GM21825 (cell line): ENCODE measurements at regions not wholly inside any gene's neighbourhood (a gene's known extent, or its start where the extent isn't known, plus 50 kb on each side); places are given as distances from the start of the nearest gene placed in this dataset.
"Not testable (repeated sequence)": the region's sequence is repeated elsewhere in the genome, so short reads cannot be mapped to it uniquely, and the experiment has no call there.

Source experiments
- ATAC-seq: cut with Tn5 transposase; IDR thresholded peaks from one replicate; pipeline ENCODE4 v1.9.1; 2021; ENCODE audit warnings: mild to moderate bottlenecking, moderate library complexity; ENCODE audit not compliant: unreplicated experiment

DNA sequence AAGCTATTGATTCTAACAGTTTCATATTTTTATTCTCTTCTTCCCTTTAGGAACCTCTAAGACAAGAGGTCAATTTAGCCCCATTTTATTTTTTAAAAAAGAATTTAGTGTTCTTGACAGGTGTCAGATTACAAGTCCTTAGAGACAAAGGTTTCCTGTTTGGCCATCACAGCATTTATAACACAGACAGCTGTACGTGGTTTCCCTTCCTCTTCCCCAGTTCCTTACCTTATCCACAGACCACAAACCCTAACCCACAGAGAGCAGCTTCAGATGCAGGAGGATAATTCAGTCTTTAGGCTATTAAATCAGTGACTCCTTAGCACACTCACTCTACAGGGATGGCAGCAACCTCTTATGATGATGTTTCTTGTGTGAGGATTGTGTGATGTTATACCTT is 1210.1 kb downstream of the DIAPH3 start:
- peak; percentile 93 for ATAC-seq

- ATAC-seq: no peak
Measured at GRCh38 chr13:58955546-58956385, 1208.0 kb downstream of the DIAPH3 start.

- ATAC-seq: not testable (repeated sequence)
Measured at GRCh38 chr13:58958097-58958496, 1205.6 kb downstream of the DIAPH3 start.

DNA sequence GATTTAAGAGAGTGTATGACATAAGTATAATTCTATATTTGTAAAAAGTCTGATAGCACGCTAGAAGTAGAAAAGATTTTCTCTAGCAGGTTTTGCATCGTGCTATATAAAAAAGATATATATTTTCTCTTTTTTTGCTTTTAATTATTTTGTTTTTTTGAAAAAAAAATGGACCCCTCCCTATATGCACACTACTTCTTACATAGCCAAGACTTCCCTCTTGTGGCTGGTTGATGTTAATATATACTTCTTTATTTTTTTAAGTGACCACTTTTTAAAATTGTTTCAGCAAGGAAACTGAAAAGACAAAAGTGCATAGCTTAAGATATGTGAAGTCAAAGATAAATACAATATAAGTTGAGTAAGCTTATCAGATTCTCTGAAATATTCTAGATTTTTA is 1202.8 kb downstream of the DIAPH3 start:
- ATAC-seq: no peak

DNA sequence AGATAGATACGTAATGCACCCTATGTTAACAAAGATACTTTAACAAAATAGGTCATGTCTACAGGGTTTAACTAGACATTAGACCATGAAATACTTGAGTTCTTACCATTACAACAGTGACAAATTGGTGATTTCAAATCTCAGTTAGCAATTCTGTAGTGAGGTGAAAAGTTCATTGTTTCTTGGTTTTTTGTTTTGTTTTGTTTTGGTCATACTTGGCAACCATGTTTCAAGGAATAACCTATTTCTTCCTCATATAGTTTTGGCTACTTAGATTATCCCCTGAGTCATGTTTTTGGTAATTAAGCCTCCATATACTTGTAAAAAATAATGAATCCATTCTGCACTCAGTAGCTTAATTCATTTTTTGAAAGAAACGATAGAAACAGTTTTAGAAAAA is 1200.4 kb downstream of the DIAPH3 start:
- ATAC-seq: no peak

- no peak for ATAC-seq
Measured at GRCh38 chr13:58964048-58964447, 1199.7 kb downstream of the DIAPH3 start.

GRCh38 chr13:58977085-58977484 is 1186.6 kb downstream of the DIAPH3 start:
- no peak for ATAC-seq

DNA sequence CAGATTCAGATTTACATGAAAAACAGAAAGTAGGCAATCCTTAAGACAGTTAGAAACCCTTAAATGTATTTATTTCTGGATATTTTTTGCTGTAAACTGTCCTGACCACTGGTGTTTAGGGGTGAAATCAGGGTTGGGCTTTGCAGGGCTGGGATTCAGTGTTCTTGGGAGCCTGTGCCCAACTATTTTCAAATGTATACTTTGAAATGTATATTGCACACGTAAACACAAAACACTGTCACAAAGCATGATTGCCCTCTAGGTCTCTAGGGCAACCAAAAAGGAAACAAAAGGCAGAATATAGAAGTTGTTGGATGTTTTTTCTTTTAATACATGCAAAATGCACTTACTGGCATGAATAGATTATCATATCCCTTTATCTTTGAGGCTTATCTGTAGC is 1185.4 kb downstream of the DIAPH3 start:
- no peak for ATAC-seq

DNA sequence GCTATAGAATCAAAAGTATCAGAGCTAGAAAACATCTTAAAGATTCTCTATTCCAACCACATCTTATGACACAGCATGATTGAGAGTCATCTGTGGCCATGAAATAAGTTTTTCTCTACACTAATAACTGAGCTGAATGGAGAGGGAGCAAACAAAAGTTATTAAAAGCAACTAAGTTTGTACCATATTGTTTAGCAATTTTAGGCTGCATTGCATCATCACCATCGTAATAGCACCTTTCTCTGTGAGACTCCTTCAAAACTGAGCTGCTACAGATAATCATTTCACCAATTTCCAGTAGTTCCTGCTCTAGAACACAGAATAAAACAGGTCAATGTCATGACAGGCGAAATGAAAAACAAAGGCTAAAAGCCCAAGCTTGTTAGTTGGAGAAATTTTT is 1183.9 kb downstream of the DIAPH3 start:
- no peak for ATAC-seq

GRCh38 chr13:58985845-58986244 is 1177.9 kb downstream of the DIAPH3 start:
- ATAC-seq: no peak

DNA sequence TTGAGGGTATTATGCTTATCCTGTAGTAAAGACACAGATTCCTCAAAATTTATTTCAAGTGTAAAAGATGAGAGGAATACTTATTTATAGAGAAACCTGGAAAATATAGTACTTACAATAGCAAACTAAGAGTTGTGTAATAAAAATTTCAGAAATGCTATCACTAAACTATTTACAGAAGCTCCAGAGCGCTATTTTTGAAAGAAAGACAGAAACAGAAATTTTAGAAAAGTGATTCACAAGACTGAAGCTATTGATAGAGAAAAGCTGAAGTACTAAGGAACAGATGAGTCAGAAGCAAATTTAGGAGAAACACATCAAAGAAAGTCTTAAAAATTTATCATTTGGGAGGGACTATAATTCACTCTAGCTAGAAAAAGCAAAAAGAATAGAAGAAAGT is 1174.2 kb downstream of the DIAPH3 start:
- ATAC-seq: no peak

DNA sequence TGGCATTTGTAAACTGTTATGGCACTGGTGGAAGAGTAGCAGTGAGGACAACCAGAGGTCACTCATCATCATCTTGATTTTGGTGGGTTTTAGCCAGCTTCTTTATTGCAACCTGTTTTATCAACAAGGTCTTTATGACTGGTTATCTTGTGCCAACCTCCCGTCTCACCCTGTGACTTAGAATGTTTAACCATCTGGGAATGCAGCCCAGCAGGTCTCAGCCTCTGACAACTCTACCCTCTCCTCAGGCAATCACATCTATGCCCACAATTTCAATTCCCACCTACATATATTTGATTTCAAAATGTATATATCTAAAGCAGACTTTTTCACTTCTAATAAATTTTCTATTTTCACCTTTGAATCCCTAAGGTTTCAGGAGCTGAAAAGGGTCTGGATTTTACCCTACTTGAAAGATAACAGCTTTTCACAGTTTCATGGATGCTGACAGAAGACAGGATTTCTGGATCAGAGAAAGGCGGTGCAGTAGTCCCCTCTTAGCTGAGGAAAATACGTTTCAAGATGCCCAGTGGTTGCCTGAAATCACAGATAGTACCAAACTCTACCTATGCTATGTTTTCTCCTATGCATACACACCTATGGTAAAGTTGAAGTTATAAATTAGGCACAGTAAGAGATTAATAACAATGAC is 1171.8 kb downstream of the DIAPH3 start:
- ATAC-seq: no peak

GRCh38 chr13:58992478-58993042 is 1171.2 kb downstream of the DIAPH3 start:
- no peak for ATAC-seq

DNA sequence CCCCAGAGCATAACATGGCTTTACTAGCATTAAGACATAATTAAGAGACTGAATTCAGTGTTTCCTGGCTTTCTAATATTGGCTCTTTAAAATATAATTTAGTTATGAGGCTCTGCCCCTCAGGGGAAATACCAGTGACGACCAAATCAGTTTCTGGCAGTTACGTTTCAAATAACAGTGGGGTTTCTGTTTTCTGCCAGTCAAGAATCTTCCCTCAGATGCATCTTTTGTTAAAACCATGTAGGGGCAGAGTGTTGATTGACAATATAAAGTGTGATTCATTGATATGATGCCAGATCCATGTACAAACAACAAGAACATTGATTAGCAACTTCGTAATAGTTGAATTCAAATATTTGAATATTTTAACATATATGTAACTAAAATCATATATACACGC is 1169.7 kb downstream of the DIAPH3 start:
- no peak for ATAC-seq

DNA sequence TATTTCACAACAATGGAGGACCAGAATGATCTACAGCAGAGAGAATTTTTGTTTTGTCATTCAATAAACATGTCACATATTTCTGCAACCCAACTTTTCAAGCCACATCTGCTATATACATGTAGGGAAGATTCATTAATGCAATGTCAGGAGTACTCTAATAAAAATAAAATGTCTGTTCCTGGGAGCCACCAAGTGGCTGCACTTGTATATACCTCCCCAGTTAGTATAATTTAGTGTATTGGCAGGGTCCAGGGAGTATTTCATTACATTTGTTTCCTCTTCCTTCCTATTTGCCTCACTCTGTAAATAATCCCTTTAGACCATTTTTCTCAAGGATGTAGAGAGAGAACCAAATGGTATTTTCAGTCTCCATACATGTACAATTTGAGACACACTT is 1169.0 kb downstream of the DIAPH3 start:
- ATAC-seq: no peak

- no peak for ATAC-seq
Measured at GRCh38 chr13:58998716-58999115, 1165.0 kb downstream of the DIAPH3 start.

DNA sequence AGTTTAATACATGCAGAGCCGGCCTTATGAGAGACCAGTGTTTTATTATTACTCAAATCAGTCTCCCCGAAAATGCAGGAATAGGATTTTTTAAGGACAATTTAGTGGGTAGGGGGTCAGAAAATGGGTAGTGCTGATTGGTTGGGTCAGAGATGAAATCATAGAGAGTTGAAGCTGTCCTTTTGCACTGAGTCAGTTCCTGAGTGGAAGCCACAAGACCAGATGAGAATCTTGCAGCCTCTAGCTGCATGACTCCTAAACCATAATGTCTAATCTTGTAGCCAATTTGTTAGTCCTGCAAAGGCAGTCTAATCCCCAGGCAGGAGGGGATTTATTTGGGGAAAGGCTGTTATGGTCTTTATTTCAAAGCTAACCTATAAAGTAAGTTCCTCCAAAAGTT is 1163.9 kb downstream of the DIAPH3 start:
- ATAC-seq: no peak

DNA sequence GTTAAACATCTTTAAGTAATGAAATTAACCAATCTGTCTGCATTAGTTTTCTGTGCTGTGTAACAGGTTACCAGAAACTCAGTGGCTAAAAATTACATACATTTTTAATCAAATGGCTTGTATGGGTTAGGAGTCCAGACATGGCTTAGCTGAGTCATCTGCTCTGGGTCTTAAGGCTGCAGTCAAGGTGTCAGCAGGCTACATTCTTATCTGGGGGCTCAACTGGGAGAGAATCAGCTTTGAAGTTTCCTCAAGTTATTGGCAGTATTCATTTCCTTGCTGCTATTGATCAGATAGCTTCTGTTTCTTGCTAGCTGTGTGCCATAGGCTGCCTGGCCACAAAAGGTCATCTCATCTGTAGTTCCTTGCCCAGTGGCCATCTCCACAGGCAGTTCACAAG is 1163.0 kb downstream of the DIAPH3 start:
- no peak for ATAC-seq

DNA sequence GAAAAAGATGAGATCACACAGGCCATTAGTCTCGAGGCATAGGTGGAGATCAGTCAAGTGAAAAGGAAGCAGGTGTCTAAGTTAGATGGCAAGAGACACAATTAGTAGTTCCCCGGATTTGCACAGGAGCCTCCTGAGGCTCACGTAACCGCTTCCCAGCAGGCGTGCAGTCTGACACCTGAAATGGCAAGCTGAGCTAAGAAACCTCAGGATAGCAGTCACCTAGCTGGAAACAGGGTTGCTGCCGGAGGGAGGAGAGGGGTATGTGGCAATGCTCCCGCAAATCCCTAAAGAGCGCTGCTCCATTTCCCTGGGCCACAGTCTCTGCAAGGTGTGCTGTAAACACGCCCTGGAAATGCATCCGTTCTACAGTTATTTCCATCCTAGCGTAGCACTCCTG is 1151.0 kb downstream of the DIAPH3 start:
- no peak for ATAC-seq

- ATAC-seq: no peak
Measured at GRCh38 chr13:59016250-59016649, 1147.5 kb downstream of the DIAPH3 start.

DNA sequence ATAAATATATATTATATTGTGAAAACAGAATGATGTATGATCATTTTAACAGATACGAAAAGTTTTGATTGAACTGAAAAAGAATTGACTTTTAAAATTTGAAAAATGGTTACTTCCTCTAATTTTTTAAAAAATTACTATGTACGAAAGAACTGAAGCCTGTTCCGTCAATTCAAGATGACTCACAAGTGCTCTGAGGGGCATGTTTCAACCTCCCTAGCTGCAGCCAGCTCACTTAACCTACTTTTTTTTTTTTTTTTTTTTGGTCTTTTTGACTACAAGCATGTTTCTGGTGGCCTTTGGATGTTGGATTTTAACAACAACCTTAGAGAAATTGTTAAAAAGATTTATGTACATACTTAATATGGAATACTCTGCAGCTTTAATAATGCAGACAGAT is 1139.3 kb downstream of the DIAPH3 start:
- no peak for ATAC-seq

GRCh38 chr13:59034198-59034597 is 1129.5 kb downstream of the DIAPH3 start:
- ATAC-seq: no peak
